Suppressor macrophage treated with lipopolysaccharide for 1 hour (primary cell): ENCODE measurements at regions not wholly inside any gene's neighbourhood (a gene's known extent, or its start where the extent isn't known, plus 50 kb on each side); places are given as distances from the start of the nearest gene placed in this dataset.

ENCODE experiments used
- DNase-seq, 3 donors: peaks; one replicate each; pipeline ENCODE4 v3.0.0-alpha.2; 2020 to 2022

- DNase-seq = no peak
These were observed 445.6 kb downstream of the RND3 start for GRCh38 chr2:150041722-150042425.

GRCh38 chr2:150036622-150037021, 449.0 kb upstream of the MMADHC start:
- no peak for DNase-seq

GRCh38 chr2:150034665-150035064, 447.1 kb upstream of the MMADHC start:
- no peak for DNase-seq

- DNase-seq = no peak
These were observed 443.0 kb upstream of the MMADHC start for GRCh38 chr2:150030436-150031190.

GRCh38 chr2:150028322-150028721, 440.7 kb upstream of the MMADHC start:
- no peak for DNase-seq

GRCh38 chr2:150027164-150027563, 439.6 kb upstream of the MMADHC start:
- no peak for DNase-seq

GRCh38 chr2:150023663-150024062, 436.1 kb upstream of the MMADHC start:
- DNase-seq = no peak

GRCh38 chr2:150023044-150023443, 435.5 kb upstream of the MMADHC start:
- no peak for DNase-seq

GRCh38 chr2:150020937-150021673, 433.5 kb upstream of the MMADHC start:
- no peak for DNase-seq

- no peak for DNase-seq
These were observed 432.6 kb upstream of the MMADHC start for GRCh38 chr2:150020221-150020620.

GRCh38 chr2:150019063-150019462, 431.5 kb upstream of the MMADHC start:
- no peak for DNase-seq

GRCh38 chr2:150012986-150013385, 425.4 kb upstream of the MMADHC start:
- DNase-seq = no peak

- no peak for DNase-seq
These were observed 423.7 kb upstream of the MMADHC start for GRCh38 chr2:150011161-150011730.

GRCh38 chr2:150008901-150009300, 421.3 kb upstream of the MMADHC start:
- no peak for DNase-seq

- no peak for DNase-seq
These were observed 420.3 kb upstream of the MMADHC start for GRCh38 chr2:150007815-150008430.

GRCh38 chr2:150006591-150006990, 419.0 kb upstream of the MMADHC start:
- DNase-seq = no peak

GRCh38 chr2:150003544-150003943, 416.0 kb upstream of the MMADHC start:
- DNase-seq = no peak

GRCh38 chr2:150001788-150002187, 414.2 kb upstream of the MMADHC start:
- DNase-seq = no peak

- no peak for DNase-seq
These were observed 409.3 kb upstream of the MMADHC start for GRCh38 chr2:149996901-149997300.

- no peak for DNase-seq
These were observed 406.6 kb upstream of the MMADHC start for GRCh38 chr2:149994057-149994728.

- DNase-seq = no peak
These were observed 405.7 kb upstream of the MMADHC start for GRCh38 chr2:149993316-149993715.

GRCh38 chr2:149991576-149991975, 404.0 kb upstream of the MMADHC start:
- no peak for DNase-seq
